PFSK-1 (cell line): ENCODE measurements at regions not wholly inside any gene's neighbourhood (a gene's known extent, or its start where the extent isn't known, plus 50 kb on each side); places are given as distances from the start of the nearest gene placed in this dataset.

Experiments used
- FOXP2 ChIP-seq: optimal IDR thresholded peaks from 2 replicates; pipeline ENCODE3; 2011; ENCODE audit warnings: borderline replicate concordance, control low read depth, inconsistent platforms; ENCODE audit not compliant: insufficient read depth; ENCODE audit errors: extremely low read length, extremely low read depth
- POLR2AphosphoS5 ChIP-seq: IDR thresholded peaks from 2 replicates; pipeline ENCODE4 v1.6.1; 2012; ENCODE audit warnings: low read depth, mild to moderate bottlenecking, control low read depth, low read length, moderate library complexity
- SIN3A ChIP-seq: IDR thresholded peaks from 2 replicates; pipeline ENCODE4 v1.6.1; 2012; ENCODE audit warnings: mild to moderate bottlenecking, low read length, moderate library complexity, borderline replicate concordance; ENCODE audit not compliant: insufficient read depth
- TAF1 ChIP-seq: IDR thresholded peaks from 2 replicates; pipeline ENCODE4 v1.6.1; 2012; ENCODE audit warnings: low read length, control low read depth, borderline replicate concordance; ENCODE audit not compliant: insufficient read depth
- TF ChIP-seq, protein P1 (sequence below), 2 experiments: IDR thresholded peaks; 2 replicates each; pipeline versions ENCODE4 v1.6.1 to v1.8.0; 2011 to 2012; ENCODE audit warnings: low read depth in 2 of 2, low read length in 2 of 2, control low read depth in 1 of 2, inconsistent platforms in 1 of 2, mild to moderate bottlenecking in 1 of 2, moderate library complexity in 1 of 2; ENCODE audit not compliant: insufficient read depth in 1 of 2

DNA sequence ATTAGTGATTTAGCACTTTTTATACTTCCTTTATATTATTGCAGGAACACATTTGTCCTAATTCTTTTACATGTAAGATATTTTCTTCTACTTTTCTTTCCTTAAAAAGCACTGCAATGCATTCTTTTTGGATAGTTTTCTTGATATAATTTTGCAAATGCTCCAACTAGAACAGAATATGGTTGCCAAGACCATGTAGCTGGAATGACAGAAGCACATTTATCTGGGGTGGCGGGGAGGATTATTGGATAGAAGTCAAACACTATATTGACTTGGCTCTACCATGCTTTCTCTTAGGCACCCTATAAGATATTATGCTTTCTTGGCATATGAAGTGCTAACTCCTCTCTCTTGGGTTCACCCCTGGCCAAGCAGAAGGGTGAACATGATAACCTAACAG, 983.5 kb downstream of the FAT4 start:
- TF ChIP-seq SIN3A (no peak), TAF1 (no peak), POLR2AphosphoS5 (no peak), FOXP2 (no peak)
- TF ChIP-seq, protein P1, sequence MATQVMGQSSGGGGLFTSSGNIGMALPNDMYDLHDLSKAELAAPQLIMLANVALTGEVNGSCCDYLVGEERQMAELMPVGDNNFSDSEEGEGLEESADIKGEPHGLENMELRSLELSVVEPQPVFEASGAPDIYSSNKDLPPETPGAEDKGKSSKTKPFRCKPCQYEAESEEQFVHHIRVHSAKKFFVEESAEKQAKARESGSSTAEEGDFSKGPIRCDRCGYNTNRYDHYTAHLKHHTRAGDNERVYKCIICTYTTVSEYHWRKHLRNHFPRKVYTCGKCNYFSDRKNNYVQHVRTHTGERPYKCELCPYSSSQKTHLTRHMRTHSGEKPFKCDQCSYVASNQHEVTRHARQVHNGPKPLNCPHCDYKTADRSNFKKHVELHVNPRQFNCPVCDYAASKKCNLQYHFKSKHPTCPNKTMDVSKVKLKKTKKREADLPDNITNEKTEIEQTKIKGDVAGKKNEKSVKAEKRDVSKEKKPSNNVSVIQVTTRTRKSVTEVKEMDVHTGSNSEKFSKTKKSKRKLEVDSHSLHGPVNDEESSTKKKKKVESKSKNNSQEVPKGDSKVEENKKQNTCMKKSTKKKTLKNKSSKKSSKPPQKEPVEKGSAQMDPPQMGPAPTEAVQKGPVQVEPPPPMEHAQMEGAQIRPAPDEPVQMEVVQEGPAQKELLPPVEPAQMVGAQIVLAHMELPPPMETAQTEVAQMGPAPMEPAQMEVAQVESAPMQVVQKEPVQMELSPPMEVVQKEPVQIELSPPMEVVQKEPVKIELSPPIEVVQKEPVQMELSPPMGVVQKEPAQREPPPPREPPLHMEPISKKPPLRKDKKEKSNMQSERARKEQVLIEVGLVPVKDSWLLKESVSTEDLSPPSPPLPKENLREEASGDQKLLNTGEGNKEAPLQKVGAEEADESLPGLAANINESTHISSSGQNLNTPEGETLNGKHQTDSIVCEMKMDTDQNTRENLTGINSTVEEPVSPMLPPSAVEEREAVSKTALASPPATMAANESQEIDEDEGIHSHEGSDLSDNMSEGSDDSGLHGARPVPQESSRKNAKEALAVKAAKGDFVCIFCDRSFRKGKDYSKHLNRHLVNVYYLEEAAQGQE (IDR thresholded peaks at IDR 0.05; ENCODE audit: insufficient read depth in 1 of 2, low read depth in 2 of 2, low read length in 2 of 2): no peak

- TF ChIP-seq FOXP2 (no peak), POLR2AphosphoS5 (no peak), SIN3A (no peak), TAF1 (no peak)
- TF ChIP-seq, protein P1 (IDR thresholded peaks at IDR 0.05; ENCODE audit: insufficient read depth in 1 of 2, low read depth in 2 of 2, low read length in 2 of 2): no peak
These were observed 991.6 kb downstream of the FAT4 start for GRCh38 chr4:126306152-126306869.

DNA sequence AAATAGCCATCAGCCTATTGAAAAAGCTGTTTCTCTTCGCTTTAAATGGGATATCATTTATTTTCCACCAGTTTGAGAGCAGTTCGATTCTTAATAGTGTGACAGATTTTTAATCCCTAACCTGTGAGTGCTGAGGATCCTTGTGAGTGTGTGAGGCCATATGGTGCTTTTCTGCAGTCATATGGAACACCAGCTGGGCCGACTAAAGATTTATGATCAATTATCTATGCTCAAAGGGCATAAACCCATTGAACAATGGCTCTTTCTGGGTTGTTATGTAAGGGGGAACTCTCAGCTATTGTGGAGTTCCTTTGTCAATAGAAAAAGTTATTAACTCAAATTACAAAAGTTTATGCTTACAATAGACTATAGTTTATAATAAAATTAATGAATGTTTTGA, 1003.6 kb downstream of the FAT4 start:
- TF ChIP-seq POLR2AphosphoS5 (no peak), TAF1 (no peak), FOXP2 (no peak), SIN3A (no peak)
- TF ChIP-seq, protein P1 (IDR thresholded peaks at IDR 0.05; ENCODE audit: insufficient read depth in 1 of 2, low read depth in 2 of 2, low read length in 2 of 2): no peak

DNA sequence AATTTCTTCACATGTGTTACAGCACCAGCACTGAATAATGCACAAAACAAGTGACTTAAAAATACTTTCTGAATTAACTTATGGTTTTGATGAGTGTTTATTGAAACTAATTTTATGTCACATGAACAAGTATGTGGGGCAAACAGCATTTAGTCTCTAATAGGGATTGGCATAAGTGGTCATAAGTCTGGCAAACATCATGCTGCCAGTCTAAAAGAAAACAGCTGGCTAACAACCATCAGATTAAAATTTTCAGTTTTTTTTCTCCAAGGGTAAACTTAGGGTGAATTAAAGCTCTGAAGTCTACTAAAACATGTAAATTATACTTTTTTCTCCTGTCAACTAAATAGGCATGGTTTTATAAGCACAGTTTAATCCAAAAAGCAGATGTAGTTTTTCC, 1014.2 kb downstream of the FAT4 start:
- TF ChIP-seq, protein P1 (IDR thresholded peaks at IDR 0.05; ENCODE audit: insufficient read depth in 1 of 2, low read depth in 2 of 2, low read length in 2 of 2): no peak
- TF ChIP-seq POLR2AphosphoS5 (no peak), SIN3A (no peak), FOXP2 (no peak), TAF1 (no peak)
